A549 (cell line): ENCODE measurements at regions not wholly inside any gene's neighbourhood (a gene's known extent, or its start where the extent isn't known, plus 50 kb on each side); places are given as distances from the start of the nearest gene placed in this dataset.

Source experiments
- ATAC-seq, 2 experiments: fragments of 200-7000 bp in 1 of 2; fragments of >200 bp in 1 of 2; cut with Nextera tagmentation in 1 of 2; cut with Tn5 transposase in 1 of 2; 3 replicates each; pipeline versions ENCODE4 v1.8.0 to v1.9.1; 2018 to 2020; ENCODE audit warnings: mild to moderate bottlenecking in 1 of 2, moderate library complexity in 1 of 2
- CTCF ChIA-PET: fragments of 300-600 bp; sonication (Branson Sonifier 250); formaldehyde crosslinking; extraction: SDS; loops from one replicate; lab custom pipeline; 2021; ENCODE audit warnings: antibody characterized with exemption, inconsistent platforms; lab: Yijun Ruan, JAX
- POLR2A ChIA-PET: fragments of 350-600 bp; formaldehyde crosslinking; extraction: SDS; loops from one replicate; lab custom pipeline; 2021; ENCODE audit warnings: antibody characterized with exemption, inconsistent platforms; lab: Yijun Ruan, JAX
- DNase-seq, 2 experiments: peaks; one replicate each; pipeline versions ENCODE4 v3.0.0 to v3.0.0-alpha.2; 2011 to 2016; ENCODE audit warnings: low read depth in 1 of 2, low spot score in 1 of 2
- FAIRE-seq: peaks from 2 replicates; lab custom pipeline; 2011; peaks lifted over from hg19 to GRCh38; lab: Jason Lieb, UNC
- H3K27ac ChIP-seq, 2 experiments: fragments of >200 bp; sonication (Bioruptor Twin); formaldehyde crosslinking; 3 replicates each; pipeline ENCODE4 v1.5.1; 2016 to 2017
- H3K4me1 ChIP-seq: fragments of >200 bp; sonication (Bioruptor Twin); formaldehyde crosslinking; 3 replicates; pipeline ENCODE4 v1.6.1; 2016
- H3K4me2 ChIP-seq: fragments of >200 bp; sonication (Bioruptor Twin); formaldehyde crosslinking; 3 replicates; pipeline ENCODE4 v1.6.1; 2016
- H3K4me3 ChIP-seq: fragments of >200 bp; sonication (Bioruptor Twin); formaldehyde crosslinking; 3 replicates; pipeline ENCODE4 v1.5.1; 2016
- H3K9me3 ChIP-seq: fragments of >200 bp; sonication (Bioruptor Twin); formaldehyde crosslinking; 3 replicates; pipeline ENCODE4 v1.6.1; 2016
- BCL3 ChIP-seq: fragments of >200 bp; sonication (Bioruptor Twin); formaldehyde crosslinking; IDR thresholded peaks from 3 replicates; pipeline ENCODE4 v1.6.1; 2016
- CBX2 ChIP-seq: fragments of 200-600 bp; sonication (generic); IDR thresholded peaks from 2 replicates; pipeline ENCODE4 v1.6.1; 2016; ENCODE audit warnings: low read depth, mild to moderate bottlenecking, borderline replicate concordance
- CBX8 ChIP-seq: fragments of 200-600 bp; sonication (generic); IDR thresholded peaks from 2 replicates; pipeline ENCODE4 v1.6.1; 2016
- CEBPB ChIP-seq, 2 experiments: fragments of >200 bp in 1 of 2; sonication (Bioruptor Twin) in 1 of 2; formaldehyde crosslinking in 1 of 2; IDR thresholded peaks; 2 replicates each; pipeline ENCODE4 v1.6.1; 2012 to 2016
- CHD2 ChIP-seq: fragments of 150-350 bp; IDR thresholded peaks from 2 replicates; pipeline ENCODE4 v1.6.1; 2014; ENCODE audit warnings: low read length; ENCODE audit not compliant: partially characterized antibody
- E2F6 ChIP-seq: IDR thresholded peaks from 2 replicates; pipeline ENCODE4 v1.6.1; 2012; ENCODE audit warnings: low read depth, borderline replicate concordance
- ELK1 ChIP-seq: fragments of 150-350 bp; IDR thresholded peaks from 2 replicates; pipeline ENCODE4 v1.6.1; 2014; ENCODE audit warnings: low read depth, mild to moderate bottlenecking, low read length
- EP300 ChIP-seq, 2 experiments: fragments of >200 bp; sonication (Bioruptor Twin); formaldehyde crosslinking; IDR thresholded peaks; 2 replicates in 1 of 2; 3 replicates in 1 of 2; pipeline ENCODE4 v1.6.1; 2016 to 2017
- HDAC2 ChIP-seq: fragments of 200-600 bp; sonication (generic); IDR thresholded peaks from 2 replicates; pipeline ENCODE4 v1.6.1; 2016
- HEYL ChIP-seq: fragments of 250-450 bp; sonication (Bioruptor Pico); IDR thresholded peaks from 2 replicates; pipeline ENCODE4 v1.8.0; 2021; ENCODE audit warnings: mild to moderate bottlenecking, moderate library complexity
- HMGXB4 ChIP-seq: fragments of 250-450 bp; sonication (Bioruptor Pico); IDR thresholded peaks from 2 replicates; pipeline ENCODE4 v1.5.0; 2021; ENCODE audit warnings: mild to moderate bottlenecking, moderate library complexity, borderline replicate concordance
- HOXA7 ChIP-seq: fragments of 250-450 bp; sonication (Bioruptor Pico); IDR thresholded peaks from 2 replicates; pipeline ENCODE4 v1.5.0; 2020; ENCODE audit warnings: mild to moderate bottlenecking, moderate library complexity
- KDM5A ChIP-seq: fragments of 200-600 bp; sonication (generic); IDR thresholded peaks from 2 replicates; pipeline ENCODE4 v1.6.1; 2016; ENCODE audit warnings: antibody characterized with exemption, mild to moderate bottlenecking
- MAFK ChIP-seq: fragments of 450-650 bp; IDR thresholded peaks from 2 replicates; pipeline ENCODE4 v1.6.1; 2014; ENCODE audit not compliant: partially characterized antibody
- MAZ ChIP-seq: fragments of 150-350 bp; IDR thresholded peaks from 2 replicates; pipeline ENCODE4 v1.6.1; 2014; ENCODE audit warnings: antibody characterized with exemption, low read depth, low read length, borderline replicate concordance
- NPAS2 ChIP-seq: fragments of 250-450 bp; sonication (Bioruptor Pico); IDR thresholded peaks from 2 replicates; pipeline ENCODE4 v1.8.0; 2022; ENCODE audit warnings: mild to moderate bottlenecking, moderate library complexity, borderline replicate concordance
- NR3C1 ChIP-seq: fragments of >200 bp; sonication (Bioruptor Twin); formaldehyde crosslinking; IDR thresholded peaks from 3 replicates; pipeline ENCODE4 v1.6.1; 2017
- PHF8 ChIP-seq: fragments of 200-600 bp; sonication (generic); IDR thresholded peaks from 2 replicates; pipeline ENCODE4 v1.6.1; 2016; ENCODE audit warnings: low read depth, mild to moderate bottlenecking, antibody characterized with exemption, moderate library complexity, borderline replicate concordance
- RARB ChIP-seq: fragments of 250-450 bp; sonication (Bioruptor Pico); IDR thresholded peaks from 2 replicates; pipeline ENCODE4 v1.8.0; 2021; ENCODE audit warnings: mild to moderate bottlenecking, moderate library complexity
- RFX5 ChIP-seq: fragments of 450-650 bp; IDR thresholded peaks from 2 replicates; pipeline ENCODE4 v1.7.1; 2014; ENCODE audit warnings: antibody characterized with exemption, mild to moderate bottlenecking, moderate library complexity
- TFCP2L1 ChIP-seq: fragments of 250-450 bp; sonication (Bioruptor Pico); IDR thresholded peaks from 2 replicates; pipeline ENCODE4 v1.5.0; 2021; ENCODE audit warnings: mild to moderate bottlenecking
- USF2 ChIP-seq: fragments of 450-650 bp; IDR thresholded peaks from 2 replicates; pipeline ENCODE4 v1.6.1; 2014; ENCODE audit warnings: antibody characterized with exemption
- ZNF302 ChIP-seq: fragments of 250-450 bp; sonication (Bioruptor Pico); IDR thresholded peaks from 2 replicates; pipeline ENCODE4 v1.9.0; 2021; ENCODE audit warnings: inconsistent platforms, mild to moderate bottlenecking, moderate library complexity
- WGBS: methylation state at CpG from one replicate; pipeline ENCODE4 v1.1.6; 2017; ENCODE audit errors: missing lambda C conversion rate; 5-methylcytosine and 5-hydroxymethylcytosine counted together

- TF ChIP-seq CBX2 (no peak), ZNF302 (CRISPR knock-in tag) (no peak), HOXA7 (CRISPR knock-in tag) (no peak)
Measured at GRCh38 chr13:38093425-38093824, 223.9 kb upstream of the TRPC4 start (continued).

GRCh38 chr13:38090913-38091312 lies 221.3 kb upstream of the TRPC4 start:
- WGBS = 2% methylated on average over 2 of the region's 2 CpGs
- POLR2A ChIA-PET = no interaction called here
- no peak for DNase-seq
- no peak for FAIRE-seq
- no peak overlapping the region for H3K27ac ChIP-seq
- no peak overlapping the region for H3K4me2 ChIP-seq
- ATAC-seq = no peak
- no peaks in the 10 kb centered on the region for H3K9me3 ChIP-seq
- no peaks in the 10 kb centered on the region for H3K4me1 ChIP-seq
- H3K4me3 ChIP-seq = no peak overlapping the region
- TF ChIP-seq TFCP2L1 (CRISPR knock-in tag) = no peak
- no peak for TF ChIP-seq CHD2
- TF ChIP-seq USF2 = no peak
- CTCF ChIA-PET = no interaction called here

- H3K4me2 ChIP-seq = no peak overlapping the region
- POLR2A ChIA-PET = no interaction called here
- H3K9me3 ChIP-seq = no peaks in the 10 kb centered on the region
- DNase-seq (no peak), ATAC-seq (no peak), FAIRE-seq (no peak)
- CTCF ChIA-PET = no interaction called here
- no peak overlapping the region for H3K4me3 ChIP-seq
- no peaks in the 10 kb centered on the region for H3K4me1 ChIP-seq
- no peak overlapping the region for H3K27ac ChIP-seq
- WGBS = 10% methylated on average over 3 of the region's 4 CpGs
- no peak for TF ChIP-seq HEYL (CRISPR knock-in tag)
- no peak for TF ChIP-seq CEBPB (IDR thresholded peaks at IDR 0.05)
- TF ChIP-seq CBX8 = no peak
- no peak for TF ChIP-seq ELK1
- no peak for TF ChIP-seq MAZ
- no peak for TF ChIP-seq HMGXB4 (CRISPR knock-in tag)
- no peak for TF ChIP-seq PHF8
- TF ChIP-seq HOXA7 (CRISPR knock-in tag) = no peak
- no peak for TF ChIP-seq CHD2
- no peak for TF ChIP-seq HDAC2
- TF ChIP-seq CBX2 = no peak
- TF ChIP-seq RARB (CRISPR knock-in tag) = no peak
- TF ChIP-seq EP300 (IDR thresholded peaks at IDR 0.05) = no peak
- TF ChIP-seq KDM5A = no peak
- no peak for TF ChIP-seq MAFK
- no peak for TF ChIP-seq BCL3
- no peak for TF ChIP-seq NPAS2 (CRISPR knock-in tag)
- no peak for TF ChIP-seq RFX5
- no peak for TF ChIP-seq NR3C1
- TF ChIP-seq E2F6 = no peak
Measured at GRCh38 chr13:38086721-38087120, 217.1 kb upstream of the TRPC4 start.
